BJ (cell line): ENCODE measurements at regions not wholly inside any gene's neighbourhood (a gene's known extent, or its start where the extent isn't known, plus 50 kb on each side); places are given as distances from the start of the nearest gene placed in this dataset.

Experiments
- CTCF ChIA-PET: fragments of 350-600 bp; formaldehyde crosslinking; extraction: SDS; loops from one replicate; lab custom pipeline; 2021; ENCODE audit warnings: antibody characterized with exemption, inconsistent platforms; lab: Yijun Ruan, JAX
- POLR2A ChIA-PET: fragments of 300-600 bp; sonication (Branson Sonifier 250); formaldehyde crosslinking; extraction: SDS; loops from one replicate; lab custom pipeline; 2021; ENCODE audit warnings: antibody characterized with exemption; lab: Charles Lee
- DNase-seq: peaks from one replicate; pipeline ENCODE4 v3.0.0-alpha.2; 2011; ENCODE audit warnings: low read depth
- H3K27me3 ChIP-seq: 2 replicates; pipeline ENCODE4 v1.6.0; 2011; ENCODE audit warnings: low read length; ENCODE audit not compliant: control insufficient read depth, insufficient read depth
- H3K36me3 ChIP-seq: 2 replicates; pipeline ENCODE4 v1.5.1; 2011; ENCODE audit warnings: low read length; ENCODE audit not compliant: control insufficient read depth, insufficient read depth
- H3K4me3 ChIP-seq: 2 replicates; pipeline ENCODE4 v1.5.1; 2011; ENCODE audit warnings: low read depth, mild to moderate bottlenecking, control low read depth, low read length
- CTCF ChIP-seq: IDR thresholded peaks from 2 replicates; pipeline ENCODE4 v1.5.1; 2011; ENCODE audit warnings: low read depth, mild to moderate bottlenecking, control low read depth, inconsistent platforms, low read length, moderate library complexity; ENCODE audit not compliant: insufficient read depth

GRCh38 chr15:77838061-77838460, 205.3 kb upstream of the LINGO1 start:
- DNase-seq, result no peak
- Histone ChIP-seq H3K27me3 (peaks cover 11% of the 10 kb centered on the region), H3K4me3 (no peak overlapping the region), H3K36me3 (no peaks in the 10 kb centered on the region)
- TF ChIP-seq CTCF, result no peak
- ChIA-PET POLR2A (no interaction called here), CTCF (interaction anchor here (1.4 kb wide), 2 partner anchors 17 to 21 kb away, joined by 4 read pairs; no protein-coding TSS in a partner anchor)

GRCh38 chr15:77837649-77838025, 204.9 kb upstream of the LINGO1 start:
- H3K4me3 ChIP-seq, result no peak overlapping the region
- TF ChIP-seq CTCF, result no peak
- peaks cover 11% of the 10 kb centered on the region for H3K27me3 ChIP-seq
- CTCF ChIA-PET, result interaction anchor here (0.9 to 1.4 kb wide), 3 partner anchors 17 to 204 kb away, joined by 4 read pairs; no protein-coding TSS in a partner anchor
- DNase-seq, result no peak
- POLR2A ChIA-PET, result no interaction called here
- H3K36me3 ChIP-seq, result no peaks in the 10 kb centered on the region

- DNase-seq, result no peak
- CTCF ChIA-PET, result interaction anchor here (0.9 to 1.4 kb wide), 5 partner anchors 16 to 204 kb away, joined by 4 to 5 read pairs (median 4); no protein-coding TSS in a partner anchor
- no peaks in the 10 kb centered on the region for H3K36me3 ChIP-seq
- peaks cover 11% of the 10 kb centered on the region for H3K27me3 ChIP-seq
- POLR2A ChIA-PET, result no interaction called here
- no peak overlapping the region for H3K4me3 ChIP-seq
- no peak for TF ChIP-seq CTCF
These were observed 204.4 kb upstream of the LINGO1 start for GRCh38 chr15:77836906-77837648.

GRCh38 chr15:77836121-77836692, 203.5 kb upstream of the LINGO1 start:
- ChIA-PET POLR2A (no interaction called here), CTCF (interaction anchor here (1.1 to 1.4 kb wide), 2 partner anchors 15 to 203 kb away, joined by 4 to 5 read pairs; no protein-coding TSS in a partner anchor)
- no peak for TF ChIP-seq CTCF
- Histone ChIP-seq H3K27me3 (peaks cover 9% of the 10 kb centered on the region), H3K36me3 (no peaks in the 10 kb centered on the region), H3K4me3 (no peak overlapping the region)
- DNase-seq, result no peak

GRCh38 chr15:77834276-77834990, 201.7 kb upstream of the LINGO1 start:
- no peak for TF ChIP-seq CTCF
- peaks cover 7% of the 10 kb centered on the region for H3K27me3 ChIP-seq
- H3K4me3 ChIP-seq, result no peak overlapping the region
- no peak for DNase-seq
- H3K36me3 ChIP-seq, result no peaks in the 10 kb centered on the region
- ChIA-PET CTCF (interaction anchor here (1.1 to 1.2 kb wide), 2 partner anchors 12 to 14 kb away, joined by 4 read pairs; no protein-coding TSS in a partner anchor), POLR2A (no interaction called here)
